H9 (cell line): ENCODE measurements at regions not wholly inside any gene's neighbourhood (a gene's known extent, or its start where the extent isn't known, plus 50 kb on each side); places are given as distances from the start of the nearest gene placed in this dataset.

Experiments used
- DNase-seq: peaks from one replicate; pipeline ENCODE4 v3.0.0-alpha.2; 2017
- H2AFZ ChIP-seq: one replicate; pipeline ENCODE4 v1.6.1; 2013; ENCODE audit warnings: mild to moderate bottlenecking, low read length, control low read depth, moderate library complexity
- H2AK5ac ChIP-seq: 2 replicates; pipeline ENCODE4 v1.6.1; 2013; ENCODE audit warnings: low read length, control low read depth, mixed read lengths; ENCODE audit not compliant: insufficient read length
- H2BK120ac ChIP-seq: one replicate; pipeline ENCODE4 v1.6.1; 2013; ENCODE audit warnings: low read depth, mild to moderate bottlenecking, low read length, control low read depth, inconsistent platforms; ENCODE audit not compliant: poor library complexity, severe bottlenecking
- H2BK12ac ChIP-seq: 2 replicates; pipeline ENCODE4 v1.6.1; 2013; ENCODE audit warnings: low read length, control low read depth, mixed read lengths, low read depth; ENCODE audit not compliant: insufficient read length
- H2BK15ac ChIP-seq: 2 replicates; pipeline ENCODE4 v1.6.1; 2013; ENCODE audit warnings: low read depth, low read length, control low read depth
- H2BK20ac ChIP-seq: one replicate; pipeline ENCODE4 v1.6.1; 2013; ENCODE audit warnings: low read depth, mild to moderate bottlenecking, low read length, control low read depth, inconsistent platforms; ENCODE audit not compliant: poor library complexity, severe bottlenecking
- H2BK5ac ChIP-seq: 2 replicates; pipeline ENCODE4 v1.6.1; 2013; ENCODE audit warnings: low read length, control low read depth, mixed read lengths; ENCODE audit not compliant: insufficient read length
- H3K14ac ChIP-seq: 2 replicates; pipeline ENCODE4 v1.6.1; 2013; ENCODE audit warnings: low read length, control low read depth; ENCODE audit not compliant: insufficient read depth
- H3K18ac ChIP-seq: 2 replicates; pipeline ENCODE4 v1.6.1; 2013; ENCODE audit warnings: low read depth, mild to moderate bottlenecking, mixed read lengths, low read length, control low read depth; ENCODE audit not compliant: insufficient read length
- H3K23ac ChIP-seq: 2 replicates; pipeline ENCODE4 v1.6.1; 2013; ENCODE audit warnings: low read length, control low read depth, mixed read lengths, low read depth; ENCODE audit not compliant: insufficient read length
- H3K23me2 ChIP-seq: 2 replicates; pipeline ENCODE4 v1.6.1; 2013; ENCODE audit warnings: low read depth, mild to moderate bottlenecking, mixed read lengths, low read length, control low read depth; ENCODE audit not compliant: insufficient read length, poor library complexity, severe bottlenecking
- H3K27ac ChIP-seq: 2 replicates; pipeline ENCODE4 v1.5.1; 2013; ENCODE audit warnings: low read length, control low read depth, mixed read lengths, low read depth; ENCODE audit not compliant: insufficient read length
- H3K27me3 ChIP-seq: 2 replicates; pipeline ENCODE4 v1.6.1; 2013; ENCODE audit warnings: low read length, control low read depth, inconsistent platforms; ENCODE audit not compliant: insufficient read depth
- H3K4ac ChIP-seq: 2 replicates; pipeline ENCODE4 v1.6.1; 2013; ENCODE audit warnings: low read depth, mild to moderate bottlenecking, control low read depth, inconsistent platforms, low read length, moderate library complexity
- H3K4me1 ChIP-seq: 2 replicates; pipeline ENCODE4 v1.6.1; 2013; ENCODE audit warnings: low read length, control low read depth, inconsistent platforms; ENCODE audit not compliant: insufficient read depth
- H3K4me2 ChIP-seq: 2 replicates; pipeline ENCODE4 v1.6.1; 2013; ENCODE audit warnings: low read length, control low read depth, mixed read lengths; ENCODE audit not compliant: insufficient read length, insufficient read depth
- H3K56ac ChIP-seq: 2 replicates; pipeline ENCODE4 v1.6.1; 2013; ENCODE audit warnings: low read depth, mild to moderate bottlenecking, mixed read lengths, low read length, control low read depth; ENCODE audit not compliant: insufficient read length
- H3K79me1 ChIP-seq: 2 replicates; pipeline ENCODE4 v1.6.1; 2013; ENCODE audit warnings: low read depth, mild to moderate bottlenecking, moderate library complexity, low read length, control low read depth, inconsistent platforms; ENCODE audit not compliant: insufficient read depth, poor library complexity, severe bottlenecking
- H3K79me2 ChIP-seq: 2 replicates; pipeline ENCODE4 v1.6.1; 2013; ENCODE audit warnings: low read length, control low read depth, inconsistent platforms; ENCODE audit not compliant: insufficient read depth
- H3K9ac ChIP-seq: 2 replicates; pipeline ENCODE4 v1.6.1; 2013; ENCODE audit warnings: low read length, control low read depth, mixed read lengths; ENCODE audit not compliant: insufficient read length; ENCODE audit errors: extremely low read depth
- H3K9me3 ChIP-seq: one replicate; pipeline ENCODE4 v1.6.1; 2013; ENCODE audit warnings: low read depth, low read length, inconsistent platforms; ENCODE audit not compliant: control insufficient read depth
- H3T11ph ChIP-seq: one replicate; pipeline ENCODE4 v1.6.1; 2013; ENCODE audit warnings: mild to moderate bottlenecking, low read length, control low read depth, inconsistent platforms
- H4K20me1 ChIP-seq: one replicate; pipeline ENCODE4 v1.6.1; 2013; ENCODE audit not compliant: control insufficient read depth, insufficient read length, insufficient read depth
- H4K5ac ChIP-seq: 2 replicates; pipeline ENCODE4 v1.6.1; 2013; ENCODE audit warnings: low read depth, mild to moderate bottlenecking, mixed read lengths, low read length, control low read depth; ENCODE audit not compliant: insufficient read length
- H4K8ac ChIP-seq: replicated peaks from 2 replicates; pipeline ENCODE4 v1.6.1; 2013; ENCODE audit warnings: low read length, control low read depth, mixed read lengths, low read depth; ENCODE audit not compliant: insufficient read length
- H4K91ac ChIP-seq: 2 replicates; pipeline ENCODE4 v1.6.1; 2013; ENCODE audit warnings: low read depth, mild to moderate bottlenecking, moderate library complexity, mixed read lengths, low read length, control low read depth; ENCODE audit not compliant: insufficient read length
- H3K27ac Mint-ChIP-seq, 3 experiments: 2 replicates in 2 of 3; 3 replicates in 1 of 3; pipeline ENCODE4 v1.8.0; 2020 to 2021; ENCODE audit warnings: mixed read lengths in 3 of 3, mild to moderate bottlenecking in 1 of 3, moderate library complexity in 1 of 3
- H3K27me3 Mint-ChIP-seq: 2 replicates; pipeline ENCODE4 v1.8.0; 2021; ENCODE audit warnings: low read depth, mild to moderate bottlenecking, moderate library complexity, mixed read lengths
- H3K36me3 Mint-ChIP-seq, 3 experiments: 2 replicates in 2 of 3; 3 replicates in 1 of 3; pipeline ENCODE4 v1.8.0; 2020 to 2021; ENCODE audit warnings: low read depth in 3 of 3, mixed read lengths in 3 of 3; ENCODE audit not compliant: insufficient read depth in 1 of 3
- H3K4me1 Mint-ChIP-seq, 2 experiments: 2 replicates each; pipeline ENCODE4 v1.8.0; 2020; ENCODE audit warnings: mixed read lengths in 2 of 2
- H3K4me3 Mint-ChIP-seq, 2 experiments: 2 replicates in 1 of 2; 3 replicates in 1 of 2; pipeline ENCODE4 v1.8.0; 2020 to 2021; ENCODE audit warnings: mild to moderate bottlenecking in 2 of 2, mixed read lengths in 2 of 2, moderate library complexity in 1 of 2
- H3K9me3 Mint-ChIP-seq, 2 experiments: 2 replicates in 1 of 2; 3 replicates in 1 of 2; pipeline ENCODE4 v1.8.0; 2020; ENCODE audit warnings: mild to moderate bottlenecking in 2 of 2, mixed read lengths in 2 of 2, moderate library complexity in 1 of 2
- WGBS: extraction: QIAGEN DNeasy Blood & Tissue Kit; methylation state at CpG from one replicate; pipeline ENCODE4 v1.1.7; 2013; ENCODE audit warnings: missing lambda C conversion rate, low lambda C conversion rate, mixed read lengths; ENCODE audit not compliant: insufficient read length; ENCODE audit errors: extremely low coverage; 5-methylcytosine and 5-hydroxymethylcytosine counted together
- TF ChIP-seq, protein P1 (sequence below): fragments of 200-600 bp; sonication (generic); conservative IDR thresholded peaks from 3 replicates; pipeline ENCODE4 v1.8.0; 2021; ENCODE audit warnings: antibody characterized with exemption, mild to moderate bottlenecking

DNA sequence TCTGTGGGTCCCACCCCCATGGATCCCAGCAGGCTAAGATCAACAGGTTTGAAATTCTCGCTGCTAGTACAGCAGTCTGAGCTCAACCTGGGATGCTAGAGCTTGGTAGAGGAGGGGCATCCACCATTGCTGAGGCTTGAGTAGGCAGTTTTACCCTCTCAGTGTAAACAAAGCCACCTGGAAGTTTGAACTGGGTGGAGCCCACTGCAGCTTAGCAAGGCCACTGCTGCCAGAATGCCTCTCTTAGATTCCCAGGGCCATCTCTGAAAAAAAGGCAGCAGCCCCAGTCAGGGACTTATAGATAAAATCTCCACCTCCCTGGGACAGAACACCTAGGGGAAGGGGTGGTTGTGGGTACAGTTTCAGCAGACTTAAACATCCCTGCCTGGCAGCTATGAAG, 190.0 kb upstream of the CACNA2D1 start:
- Histone ChIP-seq H2BK120ac (no peak overlapping the region), H3K4me2 (no peak overlapping the region), H4K91ac (no peak overlapping the region), H2AK5ac (no peak overlapping the region), H3K9ac (no peak overlapping the region), H3K9me3 (no peaks in the 10 kb centered on the region), H3K4ac (no peak overlapping the region), H3K79me2 (no peaks in the 10 kb centered on the region), H2BK15ac (no peak overlapping the region), H3K79me1 (no peaks in the 10 kb centered on the region), H3K14ac (no peak overlapping the region), H2AFZ (no peak overlapping the region), H2BK12ac (no peak overlapping the region), H3K23me2 (no peaks in the 10 kb centered on the region), H3K27ac (no peak overlapping the region), H2BK20ac (no peak overlapping the region), H4K5ac (no peak overlapping the region), H4K8ac (no peak overlapping the region), H3T11ph (no peak overlapping the region), H2BK5ac (no peak overlapping the region), H3K4me1 (no peaks in the 10 kb centered on the region; the same call in 1 of the 2 replicates), H3K56ac (no peak overlapping the region), H3K23ac (no peak overlapping the region), H4K20me1 (no peaks in the 10 kb centered on the region), H3K27me3 (no peaks in the 10 kb centered on the region), H3K18ac (no peak overlapping the region)
- Mint-ChIP-seq H3K4me1 (peaks cover 7 to 12% of the 10 kb centered on the region in 2 experiments), H3K9me3 (peaks cover 3 to 10% of the 10 kb centered on the region in 2 experiments; a peak in 4 of 5 replicates), H3K36me3 (peaks cover 0 to 9% (median 8%) of the 10 kb centered on the region in 3 experiments; a peak in 6 of 7 replicates), H3K27me3 (no peaks in the 10 kb centered on the region; the same call in 1 of the 2 replicates), H3K27ac (no peak overlapping the region), H3K4me3 (no peak overlapping the region)
- TF ChIP-seq, protein P1, sequence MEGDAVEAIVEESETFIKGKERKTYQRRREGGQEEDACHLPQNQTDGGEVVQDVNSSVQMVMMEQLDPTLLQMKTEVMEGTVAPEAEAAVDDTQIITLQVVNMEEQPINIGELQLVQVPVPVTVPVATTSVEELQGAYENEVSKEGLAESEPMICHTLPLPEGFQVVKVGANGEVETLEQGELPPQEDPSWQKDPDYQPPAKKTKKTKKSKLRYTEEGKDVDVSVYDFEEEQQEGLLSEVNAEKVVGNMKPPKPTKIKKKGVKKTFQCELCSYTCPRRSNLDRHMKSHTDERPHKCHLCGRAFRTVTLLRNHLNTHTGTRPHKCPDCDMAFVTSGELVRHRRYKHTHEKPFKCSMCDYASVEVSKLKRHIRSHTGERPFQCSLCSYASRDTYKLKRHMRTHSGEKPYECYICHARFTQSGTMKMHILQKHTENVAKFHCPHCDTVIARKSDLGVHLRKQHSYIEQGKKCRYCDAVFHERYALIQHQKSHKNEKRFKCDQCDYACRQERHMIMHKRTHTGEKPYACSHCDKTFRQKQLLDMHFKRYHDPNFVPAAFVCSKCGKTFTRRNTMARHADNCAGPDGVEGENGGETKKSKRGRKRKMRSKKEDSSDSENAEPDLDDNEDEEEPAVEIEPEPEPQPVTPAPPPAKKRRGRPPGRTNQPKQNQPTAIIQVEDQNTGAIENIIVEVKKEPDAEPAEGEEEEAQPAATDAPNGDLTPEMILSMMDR = no peak
- no CpG with 5 or more reads among the region's 1 CpG for WGBS
- no peak for DNase-seq
